Inflammatory macrophage treated with lipopolysaccharide for 1 hour (primary cell): ENCODE measurements at regions not wholly inside any gene's neighbourhood (a gene's known extent, or its start where the extent isn't known, plus 50 kb on each side); places are given as distances from the start of the nearest gene placed in this dataset.

Experiments
- DNase-seq, 2 donors: peaks; one replicate each; pipeline ENCODE4 v3.0.0-alpha.2; 2020 to 2022

- DNase-seq: no peak
Observed at GRCh38 chr1:37130221-37130948, 96.1 kb upstream of the GRIK3 start.

GRCh38 chr1:37131281-37131680 lies 97.0 kb upstream of the GRIK3 start:
- no peak for DNase-seq

- no peak for DNase-seq
Observed at GRCh38 chr1:37133276-37134145, 99.2 kb upstream of the GRIK3 start.

- no peak for DNase-seq
Observed at GRCh38 chr1:37134599-37134998, 100.3 kb upstream of the GRIK3 start.

GRCh38 chr1:37135032-37135431 lies 100.7 kb upstream of the GRIK3 start:
- no peak for DNase-seq

GRCh38 chr1:37137014-37137413 lies 102.7 kb upstream of the GRIK3 start:
- no peak for DNase-seq

- DNase-seq: no peak
Observed at GRCh38 chr1:37137601-37138000, 103.3 kb upstream of the GRIK3 start.

GRCh38 chr1:37143800-37144199 lies 109.5 kb upstream of the GRIK3 start:
- no peak for DNase-seq

GRCh38 chr1:37146071-37146470 lies 111.8 kb upstream of the GRIK3 start:
- no peak for DNase-seq

- no peak for DNase-seq
Observed at GRCh38 chr1:37147392-37147831, 113.1 kb upstream of the GRIK3 start.

- DNase-seq: no peak
Observed at GRCh38 chr1:37147906-37148305, 113.6 kb upstream of the GRIK3 start.

GRCh38 chr1:37148663-37149062 lies 114.3 kb upstream of the GRIK3 start:
- no peak for DNase-seq

- no peak for DNase-seq
Observed at GRCh38 chr1:37149296-37149695, 115.0 kb upstream of the GRIK3 start.

GRCh38 chr1:37150986-37151385 lies 116.7 kb upstream of the GRIK3 start:
- DNase-seq: no peak

- no peak for DNase-seq
Observed at GRCh38 chr1:37151789-37152188, 117.5 kb upstream of the GRIK3 start.

GRCh38 chr1:37152491-37152890 lies 118.2 kb upstream of the GRIK3 start:
- no peak for DNase-seq

GRCh38 chr1:37153116-37154100 lies 119.1 kb upstream of the GRIK3 start:
- DNase-seq: no peak

GRCh38 chr1:37156646-37157045 lies 122.3 kb upstream of the GRIK3 start:
- DNase-seq: no peak

GRCh38 chr1:37157634-37158033 lies 123.3 kb upstream of the GRIK3 start:
- no peak for DNase-seq

- DNase-seq: no peak
Observed at GRCh38 chr1:37158113-37158749, 123.9 kb upstream of the GRIK3 start.

GRCh38 chr1:37159102-37159501 lies 124.8 kb upstream of the GRIK3 start:
- DNase-seq: no peak

GRCh38 chr1:37161171-37161570 lies 126.9 kb upstream of the GRIK3 start:
- no peak for DNase-seq
